ENCODE measurements at regions not wholly inside any gene's neighbourhood (a gene's known extent, or its start where the extent isn't known, plus 50 kb on each side); places are given as distances from the start of the nearest gene placed in this dataset.

- TF ChIP-seq CTCF (IDR thresholded peaks at IDR 0.05) (no peak), POLR2A (IDR thresholded peaks at IDR 0.05) (no peak)
Observed at GRCh38 chr16:64784635-64785034, 337.2 kb downstream of the CDH11 start.

Measured in prostate gland (tissue), 2 donors.